ENCODE measurements at regions not wholly inside any gene's neighbourhood (a gene's known extent, or its start where the extent isn't known, plus 50 kb on each side); places are given as distances from the start of the nearest gene placed in this dataset.

GRCh38 chr11:19537803-19538453, 174.7 kb upstream of the NAV2 start:
- TF ChIP-seq CTCF (conservative IDR thresholded peaks at IDR 0.05; ENCODE audit: low read depth, low read length), result no peak
- TF ChIP-seq MAFK (IDR thresholded peaks at IDR 0.05; ENCODE audit: low read depth, low read length), result no peak
- no peak for TF ChIP-seq POLR2A (IDR thresholded peaks at IDR 0.05; ENCODE audit: low read depth, low read length)
- no peak for TF ChIP-seq RFX5 (IDR thresholded peaks at IDR 0.05; ENCODE audit: low read depth, low read length)
- no peak for TF ChIP-seq USF2 (IDR thresholded peaks at IDR 0.05; ENCODE audit: low read depth, low read length)
- TF ChIP-seq RCOR1 (IDR thresholded peaks at IDR 0.05; ENCODE audit: insufficient replicate concordance, low read length), result no peak
- no peak for TF ChIP-seq MXI1 (IDR thresholded peaks at IDR 0.05; ENCODE audit: borderline replicate concordance, low read depth, low read length)
- no peak for TF ChIP-seq RAD21 (IDR thresholded peaks at IDR 0.05; ENCODE audit: low read length)
- TF ChIP-seq BHLHE40 (IDR thresholded peaks at IDR 0.05; ENCODE audit: low read depth, low read length), result no peak
- TF ChIP-seq FOS (IDR thresholded peaks at IDR 0.05; ENCODE audit: low read depth, low read length), result no peak
- TF ChIP-seq SMC3 (IDR thresholded peaks at IDR 0.05; ENCODE audit: low read depth, low read length), result no peak
